ENCODE measurements at regions not wholly inside any gene's neighbourhood (a gene's known extent, or its start where the extent isn't known, plus 50 kb on each side); places are given as distances from the start of the nearest gene placed in this dataset.

DNA sequence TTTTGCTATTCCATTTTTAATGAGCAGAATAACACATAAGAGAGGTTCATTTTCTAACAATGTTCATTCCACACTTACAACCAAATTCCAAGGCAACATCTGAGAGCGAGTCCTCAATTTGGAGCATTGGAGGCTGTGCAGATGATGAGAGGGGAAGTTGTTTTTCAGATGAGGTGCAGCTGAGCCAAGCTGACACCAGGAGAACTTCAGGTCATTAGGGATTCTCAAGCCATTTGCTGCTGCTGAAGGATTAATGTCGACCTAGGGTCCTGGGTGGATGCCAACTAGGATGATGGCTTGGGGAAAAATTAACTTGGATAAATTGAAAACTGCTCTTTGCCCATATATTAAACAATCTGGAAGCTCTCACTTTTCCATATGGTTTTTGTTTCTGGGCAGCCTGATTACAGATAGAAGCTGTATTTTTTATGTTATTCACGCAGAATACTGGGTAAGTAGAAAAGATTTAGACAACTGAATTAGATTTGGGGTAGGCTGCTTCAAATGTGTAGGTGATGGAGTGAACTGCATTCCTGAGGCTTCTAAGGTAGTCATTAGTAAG lies 206.4 kb upstream of the SLC39A10 start:
- TF ChIP-seq CTCF (IDR thresholded peaks at IDR 0.05; ENCODE audit: extremely low read depth in 1 of 2, insufficient read depth in 1 of 2, low read depth in 1 of 2, low read length in 2 of 2) (no peak), EZH2 (IDR thresholded peaks at IDR 0.05; ENCODE audit: borderline replicate concordance, low read depth, low read length, severe bottlenecking) (no peak), MYC (IDR thresholded peaks at IDR 0.05; ENCODE audit: low read depth, low read length) (no peak), POLR2A (IDR thresholded peaks at IDR 0.05; ENCODE audit: low read depth, low read length) (no peak), MAX (IDR thresholded peaks at IDR 0.05; ENCODE audit: insufficient read depth, insufficient read length) (no peak), JUN (IDR thresholded peaks at IDR 0.05; ENCODE audit: borderline replicate concordance, insufficient read depth, insufficient read length, low read depth) (no peak), POLR2AphosphoS5 (IDR thresholded peaks at IDR 0.05; ENCODE audit: insufficient read depth, low read depth, low read length) (no peak), FOS (IDR thresholded peaks at IDR 0.05; ENCODE audit: borderline replicate concordance, insufficient read depth, low read length) (no peak)

Data from endothelial cell of umbilical vein (primary cell).